DOHH2 (cell line): ENCODE measurements at regions not wholly inside any gene's neighbourhood (a gene's known extent, or its start where the extent isn't known, plus 50 kb on each side); places are given as distances from the start of the nearest gene placed in this dataset.

Source experiments
- H3F3A ChIP-seq: fragments of 200-600 bp; sonication (generic), shearing (Covaris generic); 2 replicates; pipeline ENCODE4 v1.6.0; 2016; ENCODE audit warnings: antibody characterized with exemption, mild to moderate bottlenecking; ENCODE audit not compliant: control insufficient read depth, insufficient read depth
- H3K27ac ChIP-seq: fragments of 200-600 bp; sonication (generic); 2 replicates; pipeline ENCODE4 v1.5.1; 2014; ENCODE audit warnings: low read depth, mild to moderate bottlenecking, low read length, moderate library complexity
- H3K27me3 ChIP-seq: fragments of 200-600 bp; sonication (generic); 2 replicates; pipeline ENCODE4 v1.6.1; 2014; ENCODE audit warnings: mild to moderate bottlenecking, low read length, mixed read lengths; ENCODE audit not compliant: control insufficient read depth
- H3K36me3 ChIP-seq: fragments of 200-600 bp; sonication (generic); 2 replicates; pipeline ENCODE4 v1.6.1; 2014; ENCODE audit warnings: mild to moderate bottlenecking, low read length, moderate library complexity, mixed read lengths; ENCODE audit not compliant: control insufficient read depth
- H3K4me1 ChIP-seq: fragments of 200-600 bp; sonication (generic); 2 replicates; pipeline ENCODE4 v1.6.1; 2014; ENCODE audit warnings: mild to moderate bottlenecking, low read length, mixed read lengths; ENCODE audit not compliant: control insufficient read depth
- H3K4me2 ChIP-seq: fragments of 200-600 bp; sonication (generic); 2 replicates; pipeline ENCODE4 v1.6.0; 2014; ENCODE audit warnings: mild to moderate bottlenecking, low read length, moderate library complexity
- H3K4me3 ChIP-seq: fragments of 200-600 bp; sonication (generic); 2 replicates; pipeline ENCODE4 v1.5.1; 2014; ENCODE audit warnings: mild to moderate bottlenecking, low read length, mixed read lengths
- H3K79me2 ChIP-seq: fragments of 200-600 bp; sonication (generic); 2 replicates; pipeline ENCODE4 v1.6.1; 2014; ENCODE audit warnings: mild to moderate bottlenecking, low read length, mixed read lengths; ENCODE audit not compliant: control insufficient read depth
- H3K9me2 ChIP-seq: fragments of 200-600 bp; sonication (generic); replicated peaks from 2 replicates; pipeline ENCODE4 v1.6.1; 2014; ENCODE audit warnings: mild to moderate bottlenecking, low read length, mixed read lengths; ENCODE audit not compliant: control insufficient read depth
- H3K9me3 ChIP-seq: fragments of 200-600 bp; sonication (generic); 2 replicates; pipeline ENCODE4 v1.6.1; 2014; ENCODE audit warnings: antibody characterized with exemption, low read length, mixed read lengths; ENCODE audit not compliant: control insufficient read depth, insufficient read depth
- H4K20me1 ChIP-seq: fragments of 200-600 bp; sonication (generic); 2 replicates; pipeline ENCODE4 v1.6.0; 2014; ENCODE audit warnings: low read depth, mild to moderate bottlenecking, antibody characterized with exemption, low read length, moderate library complexity; ENCODE audit not compliant: control insufficient read depth, insufficient read depth
- EZH2phosphoT487 ChIP-seq: fragments of 200-600 bp; sonication (generic); IDR thresholded peaks from 2 replicates; pipeline ENCODE4 v1.6.1; 2017; ENCODE audit warnings: borderline replicate concordance, mild to moderate bottlenecking, antibody characterized with exemption, low read length, moderate library complexity, mixed read lengths
- TF ChIP-seq, protein P1 (sequence below): fragments of 200-600 bp; sonication (generic); IDR thresholded peaks from one replicate; pipeline ENCODE4 v1.5.1; 2014; ENCODE audit warnings: antibody characterized with exemption, mild to moderate bottlenecking, low read depth, low read length; ENCODE audit not compliant: poor library complexity, severe bottlenecking

DNA sequence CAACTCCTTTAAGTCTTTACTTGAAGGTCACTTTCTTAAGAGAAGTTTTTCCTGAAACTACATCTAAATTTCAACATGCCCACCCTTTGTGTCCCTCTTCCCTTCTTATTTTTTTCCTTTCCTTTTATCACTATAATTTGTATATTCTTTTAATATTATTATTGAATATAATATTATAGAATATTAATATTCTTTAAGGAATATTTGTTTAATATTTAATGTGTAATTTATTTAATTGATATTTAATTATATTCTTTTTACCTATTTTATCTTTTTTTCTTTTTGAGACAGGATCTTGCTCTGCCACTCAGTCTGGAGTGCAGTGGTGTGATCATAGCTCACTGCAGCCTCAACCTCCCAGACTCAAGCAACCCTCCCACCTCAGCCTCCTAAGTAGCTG lies 114.8 kb downstream of the KDR start:
- H3K9me3 ChIP-seq = no peaks in the 10 kb centered on the region
- H3K27me3 ChIP-seq = no peaks in the 10 kb centered on the region
- H3K4me2 ChIP-seq = no peak overlapping the region
- H3K79me2 ChIP-seq = no peaks in the 10 kb centered on the region
- no peak overlapping the region for H3K4me3 ChIP-seq
- H3K9me2 ChIP-seq = no peaks in the 10 kb centered on the region
- H3K4me1 ChIP-seq = no peaks in the 10 kb centered on the region
- TF ChIP-seq, protein P1, sequence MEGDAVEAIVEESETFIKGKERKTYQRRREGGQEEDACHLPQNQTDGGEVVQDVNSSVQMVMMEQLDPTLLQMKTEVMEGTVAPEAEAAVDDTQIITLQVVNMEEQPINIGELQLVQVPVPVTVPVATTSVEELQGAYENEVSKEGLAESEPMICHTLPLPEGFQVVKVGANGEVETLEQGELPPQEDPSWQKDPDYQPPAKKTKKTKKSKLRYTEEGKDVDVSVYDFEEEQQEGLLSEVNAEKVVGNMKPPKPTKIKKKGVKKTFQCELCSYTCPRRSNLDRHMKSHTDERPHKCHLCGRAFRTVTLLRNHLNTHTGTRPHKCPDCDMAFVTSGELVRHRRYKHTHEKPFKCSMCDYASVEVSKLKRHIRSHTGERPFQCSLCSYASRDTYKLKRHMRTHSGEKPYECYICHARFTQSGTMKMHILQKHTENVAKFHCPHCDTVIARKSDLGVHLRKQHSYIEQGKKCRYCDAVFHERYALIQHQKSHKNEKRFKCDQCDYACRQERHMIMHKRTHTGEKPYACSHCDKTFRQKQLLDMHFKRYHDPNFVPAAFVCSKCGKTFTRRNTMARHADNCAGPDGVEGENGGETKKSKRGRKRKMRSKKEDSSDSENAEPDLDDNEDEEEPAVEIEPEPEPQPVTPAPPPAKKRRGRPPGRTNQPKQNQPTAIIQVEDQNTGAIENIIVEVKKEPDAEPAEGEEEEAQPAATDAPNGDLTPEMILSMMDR = no peak
- TF ChIP-seq EZH2phosphoT487 = no peak
- no peaks in the 10 kb centered on the region for H3K36me3 ChIP-seq
- no peak overlapping the region for H3K27ac ChIP-seq
- no peaks in the 10 kb centered on the region for H4K20me1 ChIP-seq
- H3F3A ChIP-seq = no peaks in the 10 kb centered on the region

DNA sequence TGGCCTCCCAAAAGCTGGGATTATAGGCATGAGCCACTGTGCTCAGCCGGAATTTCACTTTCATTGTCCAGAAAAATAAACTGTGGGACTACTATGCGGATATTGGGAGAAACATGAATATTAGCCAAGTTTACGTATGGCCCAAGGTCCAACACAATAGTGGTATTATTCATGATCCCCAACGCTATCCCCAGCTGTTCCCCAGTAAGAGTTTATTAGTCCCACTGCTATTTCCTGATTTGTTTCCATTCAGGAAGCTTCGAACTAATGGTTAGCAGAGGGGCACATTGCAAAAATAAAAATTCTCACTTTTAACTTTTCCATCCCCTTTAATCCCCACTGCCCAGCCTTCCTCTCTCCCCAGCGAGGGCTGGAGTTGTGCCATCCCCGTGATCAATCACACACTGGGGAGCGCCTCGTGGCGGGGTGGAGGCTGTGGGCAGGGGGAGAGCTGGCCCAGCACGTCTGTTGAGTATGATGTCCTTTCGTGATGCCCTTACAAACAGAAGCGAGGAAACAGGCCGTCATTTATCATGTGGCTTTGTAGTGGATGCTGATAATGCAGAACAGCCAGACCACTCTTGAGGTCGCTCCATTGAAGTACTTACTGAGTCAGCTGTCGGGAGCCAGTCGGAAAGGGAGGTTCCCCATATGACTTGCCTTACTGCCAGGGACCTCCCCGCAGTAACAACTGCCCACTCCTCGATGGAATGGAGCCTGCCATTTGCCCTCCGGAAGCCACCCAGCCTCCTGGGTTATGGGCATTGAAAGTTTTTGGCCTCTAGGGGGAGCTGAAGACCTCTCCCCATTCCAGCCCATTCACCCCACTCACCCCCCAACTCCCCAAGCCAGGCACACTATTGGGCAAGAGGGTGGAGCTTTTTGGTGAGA lies 117.0 kb downstream of the KDR start:
- H3K79me2 ChIP-seq = no peaks in the 10 kb centered on the region
- H3F3A ChIP-seq = no peaks in the 10 kb centered on the region
- no peaks in the 10 kb centered on the region for H3K9me3 ChIP-seq
- no peaks in the 10 kb centered on the region for H4K20me1 ChIP-seq
- H3K4me2 ChIP-seq = no peak overlapping the region
- H3K27ac ChIP-seq = no peak overlapping the region
- H3K4me3 ChIP-seq = no peak overlapping the region
- no peak for TF ChIP-seq EZH2phosphoT487
- TF ChIP-seq, protein P1 = peak; percentile 62
- H3K9me2 ChIP-seq = no peaks in the 10 kb centered on the region
- H3K4me1 ChIP-seq = no peaks in the 10 kb centered on the region
- H3K36me3 ChIP-seq = no peaks in the 10 kb centered on the region
- H3K27me3 ChIP-seq = no peaks in the 10 kb centered on the region

- TF ChIP-seq, protein P1 = no peak
- no peak for TF ChIP-seq EZH2phosphoT487
- no peaks in the 10 kb centered on the region for H4K20me1 ChIP-seq
- H3K4me3 ChIP-seq = no peak overlapping the region
- no peaks in the 10 kb centered on the region for H3F3A ChIP-seq
- H3K27me3 ChIP-seq = 0 out of 2 replicates have a peak, but pooled peaks cover 2% of the 10 kb centered on the region
- no peak overlapping the region for H3K27ac ChIP-seq
- no peaks in the 10 kb centered on the region for H3K79me2 ChIP-seq
- no peaks in the 10 kb centered on the region for H3K36me3 ChIP-seq
- H3K4me1 ChIP-seq = no peaks in the 10 kb centered on the region
- no peak overlapping the region for H3K4me2 ChIP-seq
- no peaks in the 10 kb centered on the region for H3K9me2 ChIP-seq
- no peaks in the 10 kb centered on the region for H3K9me3 ChIP-seq
Measured at GRCh38 chr4:55005910-55006309, 119.5 kb downstream of the KDR start.
